BLaER1 treated with 17β-estradiol and CSF1 and Interleukin-3, amounts not matched to agents 10 nM and 100 nM (cell line): ENCODE measurements at regions not wholly inside any gene's neighbourhood (a gene's known extent, or its start where the extent isn't known, plus 50 kb on each side); places are given as distances from the start of the nearest gene placed in this dataset.

Experiments used
- H3K27ac ChIP-seq, 11 experiments: shearing (Covaris generic); formaldehyde crosslinking; 2 replicates each; pipeline ENCODE4 v1.8.1; 2022
- H3K27me3 ChIP-seq, 11 experiments: shearing (Covaris generic); formaldehyde crosslinking; 2 replicates each; pipeline ENCODE4 v1.8.1; 2022
- H3K36me3 ChIP-seq, 11 experiments: shearing (Covaris generic); formaldehyde crosslinking; 2 replicates each; pipeline ENCODE4 v1.8.1; 2022
- H3K4me1 ChIP-seq, 10 experiments: shearing (Covaris generic); formaldehyde crosslinking; 2 replicates each; pipeline ENCODE4 v1.8.1; 2022
- H3K4me2 ChIP-seq, 11 experiments: shearing (Covaris generic); formaldehyde crosslinking; 2 replicates each; pipeline ENCODE4 v1.8.1; 2022
- H3K4me3 ChIP-seq, 10 experiments: shearing (Covaris generic); formaldehyde crosslinking; 2 replicates each; pipeline ENCODE4 v1.8.1; 2022
- H3K9ac ChIP-seq, 11 experiments: shearing (Covaris generic); formaldehyde crosslinking; 2 replicates each; pipeline ENCODE4 v1.8.1; 2022
- H3K9me3 ChIP-seq, 11 experiments: shearing (Covaris generic); formaldehyde crosslinking; replicated peaks in 1 of 11; 2 replicates each; pipeline ENCODE4 v1.8.1; 2022
- H4K20me1 ChIP-seq, 11 experiments: shearing (Covaris generic); formaldehyde crosslinking; 2 replicates each; pipeline ENCODE4 v1.8.1; 2022
- Cebpa-rat ChIP-seq, 11 experiments: shearing (Covaris generic); IDR thresholded peaks; 2 replicates each; pipeline ENCODE4 v1.8.1; 2022

DNA sequence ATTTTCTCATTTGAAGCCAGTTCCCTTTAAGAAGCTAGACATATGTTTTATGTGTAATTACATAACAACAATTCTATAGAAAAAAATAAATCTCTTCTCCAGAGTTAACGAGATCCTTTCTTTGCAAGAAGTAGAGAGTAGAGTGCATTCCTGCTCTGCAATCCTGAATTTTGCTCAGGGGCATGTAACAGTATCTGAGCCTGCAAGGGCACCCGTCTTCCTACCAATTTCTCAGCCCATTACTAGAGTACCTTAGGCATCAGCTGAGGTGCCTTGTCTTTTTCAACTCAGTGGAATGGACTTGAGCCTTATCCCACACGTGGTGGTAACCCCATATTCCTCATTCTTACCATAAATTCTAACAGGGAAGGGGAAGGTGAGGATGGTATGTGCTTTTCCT is 205.9 kb downstream of the IKZF2 start:
- Histone ChIP-seq H3K27ac (no peak overlapping the region), H3K4me2 (no peak overlapping the region), H3K27me3 (no peaks in the 10 kb centered on the region), H3K4me3 (no peak overlapping the region), H3K9me3 (no peaks in the 10 kb centered on the region), H3K4me1 (no peaks in the 10 kb centered on the region), H3K36me3 (no peaks in the 10 kb centered on the region), H4K20me1 (no peaks in the 10 kb centered on the region), H3K9ac (no peak overlapping the region)
- no peak for TF ChIP-seq Cebpa-rat (IDR thresholded peaks at IDR 0.05)

DNA sequence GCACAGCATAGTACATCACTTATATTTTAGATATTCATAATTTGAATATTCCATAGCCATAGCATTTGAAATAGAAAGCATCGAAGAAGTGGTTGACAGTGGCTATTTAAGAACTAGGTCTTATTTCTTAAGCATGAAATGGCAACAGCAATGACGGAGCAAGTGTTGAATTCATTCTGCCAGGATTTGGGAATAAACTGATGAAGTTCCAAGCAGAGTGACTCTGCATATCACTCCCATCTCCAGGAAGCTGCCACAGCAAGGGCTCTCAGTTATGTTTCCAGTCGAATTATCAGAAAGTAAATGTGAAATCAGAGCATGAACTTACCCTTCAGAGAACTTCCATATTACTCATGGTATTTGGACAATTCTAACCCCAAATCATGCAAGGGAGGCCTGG is 208.1 kb downstream of the IKZF2 start:
- Histone ChIP-seq H3K27ac (no peak overlapping the region), H3K9me3 (no peaks in the 10 kb centered on the region), H3K36me3 (no peaks in the 10 kb centered on the region), H3K4me3 (no peak overlapping the region), H3K27me3 (no peaks in the 10 kb centered on the region), H3K9ac (no peak overlapping the region), H3K4me2 (no peak overlapping the region), H3K4me1 (no peaks in the 10 kb centered on the region; a peak in 1 of 20 replicates), H4K20me1 (no peaks in the 10 kb centered on the region)
- TF ChIP-seq Cebpa-rat (IDR thresholded peaks at IDR 0.05), result no peak

GRCh38 chr2:212941361-212941760 is 210.1 kb downstream of the IKZF2 start:
- Histone ChIP-seq H3K9ac (no peak overlapping the region), H3K9me3 (no peaks in the 10 kb centered on the region), H4K20me1 (no peaks in the 10 kb centered on the region), H3K27ac (no peak overlapping the region), H3K27me3 (no peaks in the 10 kb centered on the region), H3K4me3 (no peak overlapping the region), H3K36me3 (no peaks in the 10 kb centered on the region), H3K4me2 (no peak overlapping the region), H3K4me1 (no peaks in the 10 kb centered on the region; a peak in 1 of 20 replicates)
- TF ChIP-seq Cebpa-rat (IDR thresholded peaks at IDR 0.05), result no peak

DNA sequence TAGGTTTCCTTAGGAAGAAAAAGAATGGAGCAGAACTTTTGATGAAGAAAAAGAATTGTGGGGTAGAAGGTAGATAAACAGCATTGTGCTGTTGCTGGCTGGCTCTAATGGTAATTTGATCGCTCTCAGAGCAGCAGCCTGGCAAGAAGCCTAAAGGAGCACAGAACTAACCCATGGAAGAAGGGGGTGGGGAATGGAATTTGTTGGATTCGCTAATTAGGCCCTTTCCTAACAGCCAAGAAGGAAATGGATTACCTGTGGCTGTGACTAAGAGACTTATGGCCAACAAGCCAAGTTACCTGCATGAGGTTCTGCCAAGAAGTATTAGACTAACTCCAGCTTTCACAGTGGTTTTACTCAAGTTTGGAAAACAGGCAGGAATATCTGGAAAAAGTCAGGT is 210.6 kb downstream of the IKZF2 start:
- Histone ChIP-seq H4K20me1 (no peaks in the 10 kb centered on the region), H3K27ac (no peak overlapping the region), H3K9me3 (no peaks in the 10 kb centered on the region), H3K4me2 (no peak overlapping the region), H3K27me3 (no peaks in the 10 kb centered on the region), H3K36me3 (no peaks in the 10 kb centered on the region), H3K4me1 (no peaks in the 10 kb centered on the region; a peak in 1 of 20 replicates), H3K4me3 (no peak overlapping the region), H3K9ac (no peak overlapping the region)
- no peak for TF ChIP-seq Cebpa-rat (IDR thresholded peaks at IDR 0.05)

- Histone ChIP-seq H3K9me3 (no peaks in the 10 kb centered on the region), H3K27me3 (no peaks in the 10 kb centered on the region), H4K20me1 (no peaks in the 10 kb centered on the region), H3K36me3 (no peaks in the 10 kb centered on the region), H3K9ac (no peak overlapping the region), H3K4me2 (no peak overlapping the region), H3K4me1 (no peaks in the 10 kb centered on the region; a peak in 1 of 20 replicates), H3K27ac (no peak overlapping the region), H3K4me3 (no peak overlapping the region)
- TF ChIP-seq Cebpa-rat (IDR thresholded peaks at IDR 0.05), result no peak
These were observed 211.5 kb downstream of the IKZF2 start for GRCh38 chr2:212939777-212940531.

DNA sequence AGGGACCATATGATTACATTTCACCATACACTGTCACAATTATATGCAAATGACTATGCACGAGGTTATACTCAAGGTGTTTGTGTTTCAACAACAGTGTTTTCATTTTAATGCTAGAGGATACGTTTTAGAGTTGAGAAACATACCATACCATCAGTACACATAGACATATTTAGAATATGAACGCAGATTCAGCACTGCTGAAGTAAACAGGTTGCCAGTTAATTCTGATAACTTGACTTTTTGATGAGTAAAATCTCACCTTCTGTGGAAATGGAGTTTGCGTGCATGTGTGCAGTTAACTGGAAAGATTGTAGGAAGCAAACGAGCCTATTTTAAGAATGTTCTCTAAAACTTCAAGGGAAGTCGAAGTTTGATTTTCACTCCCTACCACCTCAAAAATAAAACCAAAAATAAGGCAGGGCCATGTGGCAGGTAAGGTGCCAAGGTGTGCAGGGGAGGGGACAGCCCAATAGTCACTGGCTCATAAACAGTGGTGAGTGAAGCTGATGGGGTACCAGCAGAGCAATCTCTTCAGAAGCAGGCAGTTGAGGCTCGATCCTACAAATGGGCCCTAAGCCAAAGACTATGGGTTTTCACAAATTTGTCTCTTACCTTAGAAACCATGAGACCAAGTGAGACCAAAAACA is 213.1 kb downstream of the IKZF2 start:
- Histone ChIP-seq H3K9ac (no peak overlapping the region), H3K4me2 (no peak overlapping the region), H3K27ac (no peak overlapping the region), H4K20me1 (no peaks in the 10 kb centered on the region), H3K4me3 (no peak overlapping the region), H3K36me3 (no peaks in the 10 kb centered on the region), H3K9me3 (no peaks in the 10 kb centered on the region), H3K27me3 (no peaks in the 10 kb centered on the region), H3K4me1 (no peaks in the 10 kb centered on the region; a peak in 1 of 20 replicates)
- TF ChIP-seq Cebpa-rat (IDR thresholded peaks at IDR 0.05), result no peak

- H3K4me2 ChIP-seq, result no peak overlapping the region
These were observed 214.8 kb downstream of the IKZF2 start for GRCh38 chr2:212936572-212936971.

GRCh38 chr2:212935752-212936151 is 215.7 kb downstream of the IKZF2 start:
- Histone ChIP-seq H4K20me1 (no peaks in the 10 kb centered on the region), H3K4me1 (no peaks in the 10 kb centered on the region; a peak in 1 of 20 replicates), H3K36me3 (no peaks in the 10 kb centered on the region), H3K27ac (no peak overlapping the region), H3K4me3 (no peak overlapping the region), H3K27me3 (no peaks in the 10 kb centered on the region), H3K4me2 (no peak overlapping the region), H3K9me3 (no peaks in the 10 kb centered on the region), H3K9ac (no peak overlapping the region)
- TF ChIP-seq Cebpa-rat (IDR thresholded peaks at IDR 0.05), result no peak

More at GRCh38 chr2:212936572-212936971, 214.8 kb downstream of the IKZF2 start:
- H3K4me3 ChIP-seq, result no peak overlapping the region
- no peaks in the 10 kb centered on the region for H4K20me1 ChIP-seq
- H3K27me3 ChIP-seq, result no peaks in the 10 kb centered on the region
- H3K9ac ChIP-seq, result no peak overlapping the region
- H3K36me3 ChIP-seq, result no peaks in the 10 kb centered on the region
- no peaks in the 10 kb centered on the region for H3K9me3 ChIP-seq
- H3K27ac ChIP-seq, result no peak overlapping the region
- no peaks in the 10 kb centered on the region; a peak in 1 of 20 replicates for H3K4me1 ChIP-seq
- no peak for TF ChIP-seq Cebpa-rat (IDR thresholded peaks at IDR 0.05)

- Histone ChIP-seq H3K4me3 (no peak overlapping the region), H3K4me2 (no peak overlapping the region), H3K36me3 (no peaks in the 10 kb centered on the region), H3K27ac (no peak overlapping the region), H3K4me1 (no peaks in the 10 kb centered on the region), H4K20me1 (no peaks in the 10 kb centered on the region), H3K9me3 (no peaks in the 10 kb centered on the region), H3K9ac (no peak overlapping the region), H3K27me3 (no peaks in the 10 kb centered on the region)
- TF ChIP-seq Cebpa-rat (IDR thresholded peaks at IDR 0.05), result no peak
These were observed 220.1 kb downstream of the IKZF2 start for GRCh38 chr2:212931271-212931670.
